ENCODE measurements at regions not wholly inside any gene's neighbourhood (a gene's known extent, or its start where the extent isn't known, plus 50 kb on each side); places are given as distances from the start of the nearest gene placed in this dataset.

- no peak for DNase-seq (ENCODE audit: low spot score)
Observed at GRCh38 chr7:25926009-25926408, 226.0 kb upstream of the NFE2L3 start.

- no peak for DNase-seq (ENCODE audit: low spot score)
Observed at GRCh38 chr7:25926451-25926850, 225.5 kb upstream of the NFE2L3 start.

- DNase-seq (ENCODE audit: low spot score), result no peak
Observed at GRCh38 chr7:25926891-25927625, 224.9 kb upstream of the NFE2L3 start.

GRCh38 chr7:25927626-25927978, 224.4 kb upstream of the NFE2L3 start:
- no peak for DNase-seq (ENCODE audit: low spot score)

- no peak for DNase-seq (ENCODE audit: low spot score)
Observed at GRCh38 chr7:25928549-25929330, 223.3 kb upstream of the NFE2L3 start.

GRCh38 chr7:25929448-25929847, 222.6 kb upstream of the NFE2L3 start:
- no peak for DNase-seq (ENCODE audit: low spot score)

- DNase-seq (ENCODE audit: low spot score), result no peak
Observed at GRCh38 chr7:25930492-25931048, 221.4 kb upstream of the NFE2L3 start.

- DNase-seq (ENCODE audit: low spot score), result no peak
Observed at GRCh38 chr7:25931156-25931555, 220.8 kb upstream of the NFE2L3 start.

GRCh38 chr7:25933921-25934320, 218.1 kb upstream of the NFE2L3 start:
- DNase-seq (ENCODE audit: low spot score), result no peak

- no peak for DNase-seq (ENCODE audit: low spot score)
Observed at GRCh38 chr7:25940086-25940906, 211.7 kb upstream of the NFE2L3 start.

GRCh38 chr7:25944777-25945515, 207.1 kb upstream of the NFE2L3 start:
- DNase-seq (ENCODE audit: low spot score), result no peak

GRCh38 chr7:25945608-25946007, 206.4 kb upstream of the NFE2L3 start:
- DNase-seq (ENCODE audit: low spot score), result no peak

- no peak for DNase-seq (ENCODE audit: low spot score)
Observed at GRCh38 chr7:25946181-25946580, 205.8 kb upstream of the NFE2L3 start.

GRCh38 chr7:25947669-25948516, 204.1 kb upstream of the NFE2L3 start:
- no peak for DNase-seq (ENCODE audit: low spot score)

GRCh38 chr7:25949736-25950487, 202.1 kb upstream of the NFE2L3 start:
- no peak for DNase-seq (ENCODE audit: low spot score)

- peak; percentile 91 for DNase-seq (ENCODE audit: low spot score)
Observed at GRCh38 chr7:25950488-25951413, 201.2 kb upstream of the NFE2L3 start.

GRCh38 chr7:25951414-25952260, 200.4 kb upstream of the NFE2L3 start:
- DNase-seq (ENCODE audit: low spot score), result no peak
